HCT116 (cell line): ENCODE measurements at regions not wholly inside any gene's neighbourhood (a gene's known extent, or its start where the extent isn't known, plus 50 kb on each side); places are given as distances from the start of the nearest gene placed in this dataset.

ENCODE experiments used
- CBX3 ChIP-seq: IDR thresholded peaks from 2 replicates; pipeline ENCODE4 v1.6.1; 2012; ENCODE audit warnings: low read depth
- EZH2 ChIP-seq: fragments of 200-600 bp; sonication (generic); IDR thresholded peaks from 2 replicates; pipeline ENCODE4 v1.6.1; 2017; ENCODE audit warnings: antibody characterized with exemption, mixed run types
- EZH2phosphoT487 ChIP-seq: fragments of 200-600 bp; IDR thresholded peaks from 2 replicates; pipeline ENCODE4 v1.6.1; 2018; ENCODE audit warnings: antibody characterized with exemption, borderline replicate concordance
- POLR2A ChIP-seq: IDR thresholded peaks from 2 replicates; pipeline ENCODE4 v1.7.0; 2011; ENCODE audit warnings: borderline replicate concordance; ENCODE audit not compliant: insufficient read depth, insufficient read length; ENCODE audit errors: extremely low read depth
- RAD21 ChIP-seq: IDR thresholded peaks from 2 replicates; pipeline ENCODE4 v1.6.1; 2012; ENCODE audit warnings: low read depth, mild to moderate bottlenecking
- SP1 ChIP-seq: IDR thresholded peaks from 2 replicates; pipeline ENCODE4 v1.6.1; 2012; ENCODE audit warnings: low read depth
- ZFX ChIP-seq: fragments of 450-650 bp; IDR thresholded peaks from 2 replicates; pipeline ENCODE4 v1.6.1; 2017
- ZNF274 ChIP-seq: fragments of 200-500 bp; sonication (Bioruptor generic); IDR thresholded peaks from 2 replicates; pipeline ENCODE4 v1.6.1; 2014; ENCODE audit warnings: mild to moderate bottlenecking, low read depth, low read length, inconsistent platforms
- TF ChIP-seq, protein P1 (sequence below), 3 experiments: fragments of 200-600 bp in 1 of 3; sonication (generic) in 1 of 3; IDR thresholded peaks in 2 of 3; conservative IDR thresholded peaks in 1 of 3; 2 replicates each; pipeline ENCODE4 v1.5.1; 2012 to 2017; ENCODE audit warnings: low read depth in 2 of 3, low read length in 2 of 3, antibody characterized with exemption in 1 of 3, borderline replicate concordance in 1 of 3, control low read depth in 1 of 3, mild to moderate bottlenecking in 1 of 3, mixed read lengths in 1 of 3, mixed run types in 1 of 3, moderate library complexity in 1 of 3; ENCODE audit not compliant: insufficient read depth in 1 of 3
- TF ChIP-seq, protein P2 (sequence below): IDR thresholded peaks from 2 replicates; pipeline ENCODE4 v1.6.1; 2012; ENCODE audit warnings: low read depth
- TF ChIP-seq, protein P3 (sequence below): IDR thresholded peaks from 2 replicates; pipeline ENCODE4 v1.6.1; 2012
- TF ChIP-seq, protein P4 (sequence below): IDR thresholded peaks from 2 replicates; pipeline ENCODE4 v1.6.1; 2012

DNA sequence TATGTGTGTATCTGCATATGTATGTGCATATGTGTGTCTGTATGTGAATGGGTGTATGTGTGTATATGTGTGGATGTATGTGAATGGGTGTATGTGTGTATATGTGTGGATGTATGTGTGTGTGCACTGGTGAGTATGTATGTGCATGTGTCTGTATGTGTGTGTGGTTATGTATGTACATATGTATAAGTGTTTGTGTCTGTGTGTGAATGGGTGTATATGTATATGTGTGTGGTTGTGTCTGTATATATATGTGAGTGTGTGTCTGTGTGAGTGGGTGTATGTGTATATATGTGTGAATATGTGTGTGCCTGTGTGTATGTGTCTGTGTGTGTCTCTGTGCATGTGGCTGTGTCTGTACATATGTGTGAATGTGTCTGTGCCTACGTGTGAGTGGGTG lies 748.4 kb upstream of the HS6ST1 start:
- TF ChIP-seq, protein P1, sequence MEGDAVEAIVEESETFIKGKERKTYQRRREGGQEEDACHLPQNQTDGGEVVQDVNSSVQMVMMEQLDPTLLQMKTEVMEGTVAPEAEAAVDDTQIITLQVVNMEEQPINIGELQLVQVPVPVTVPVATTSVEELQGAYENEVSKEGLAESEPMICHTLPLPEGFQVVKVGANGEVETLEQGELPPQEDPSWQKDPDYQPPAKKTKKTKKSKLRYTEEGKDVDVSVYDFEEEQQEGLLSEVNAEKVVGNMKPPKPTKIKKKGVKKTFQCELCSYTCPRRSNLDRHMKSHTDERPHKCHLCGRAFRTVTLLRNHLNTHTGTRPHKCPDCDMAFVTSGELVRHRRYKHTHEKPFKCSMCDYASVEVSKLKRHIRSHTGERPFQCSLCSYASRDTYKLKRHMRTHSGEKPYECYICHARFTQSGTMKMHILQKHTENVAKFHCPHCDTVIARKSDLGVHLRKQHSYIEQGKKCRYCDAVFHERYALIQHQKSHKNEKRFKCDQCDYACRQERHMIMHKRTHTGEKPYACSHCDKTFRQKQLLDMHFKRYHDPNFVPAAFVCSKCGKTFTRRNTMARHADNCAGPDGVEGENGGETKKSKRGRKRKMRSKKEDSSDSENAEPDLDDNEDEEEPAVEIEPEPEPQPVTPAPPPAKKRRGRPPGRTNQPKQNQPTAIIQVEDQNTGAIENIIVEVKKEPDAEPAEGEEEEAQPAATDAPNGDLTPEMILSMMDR (IDR thresholded peaks at IDR 0.05 in 2 of 3, conservative IDR thresholded peaks at IDR 0.05 in 1 of 3; ENCODE audit: borderline replicate concordance in 1 of 3, insufficient read depth in 1 of 3, low read depth in 2 of 3, low read length in 2 of 3): no peak
- TF ChIP-seq ZFX (no peak), EZH2 (no peak), POLR2A (no peak), EZH2phosphoT487 (no peak), CBX3 (no peak), SP1 (no peak), ZNF274 (no peak), RAD21 (no peak)
- TF ChIP-seq, protein P2, sequence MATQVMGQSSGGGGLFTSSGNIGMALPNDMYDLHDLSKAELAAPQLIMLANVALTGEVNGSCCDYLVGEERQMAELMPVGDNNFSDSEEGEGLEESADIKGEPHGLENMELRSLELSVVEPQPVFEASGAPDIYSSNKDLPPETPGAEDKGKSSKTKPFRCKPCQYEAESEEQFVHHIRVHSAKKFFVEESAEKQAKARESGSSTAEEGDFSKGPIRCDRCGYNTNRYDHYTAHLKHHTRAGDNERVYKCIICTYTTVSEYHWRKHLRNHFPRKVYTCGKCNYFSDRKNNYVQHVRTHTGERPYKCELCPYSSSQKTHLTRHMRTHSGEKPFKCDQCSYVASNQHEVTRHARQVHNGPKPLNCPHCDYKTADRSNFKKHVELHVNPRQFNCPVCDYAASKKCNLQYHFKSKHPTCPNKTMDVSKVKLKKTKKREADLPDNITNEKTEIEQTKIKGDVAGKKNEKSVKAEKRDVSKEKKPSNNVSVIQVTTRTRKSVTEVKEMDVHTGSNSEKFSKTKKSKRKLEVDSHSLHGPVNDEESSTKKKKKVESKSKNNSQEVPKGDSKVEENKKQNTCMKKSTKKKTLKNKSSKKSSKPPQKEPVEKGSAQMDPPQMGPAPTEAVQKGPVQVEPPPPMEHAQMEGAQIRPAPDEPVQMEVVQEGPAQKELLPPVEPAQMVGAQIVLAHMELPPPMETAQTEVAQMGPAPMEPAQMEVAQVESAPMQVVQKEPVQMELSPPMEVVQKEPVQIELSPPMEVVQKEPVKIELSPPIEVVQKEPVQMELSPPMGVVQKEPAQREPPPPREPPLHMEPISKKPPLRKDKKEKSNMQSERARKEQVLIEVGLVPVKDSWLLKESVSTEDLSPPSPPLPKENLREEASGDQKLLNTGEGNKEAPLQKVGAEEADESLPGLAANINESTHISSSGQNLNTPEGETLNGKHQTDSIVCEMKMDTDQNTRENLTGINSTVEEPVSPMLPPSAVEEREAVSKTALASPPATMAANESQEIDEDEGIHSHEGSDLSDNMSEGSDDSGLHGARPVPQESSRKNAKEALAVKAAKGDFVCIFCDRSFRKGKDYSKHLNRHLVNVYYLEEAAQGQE: no peak
- TF ChIP-seq, protein P3, sequence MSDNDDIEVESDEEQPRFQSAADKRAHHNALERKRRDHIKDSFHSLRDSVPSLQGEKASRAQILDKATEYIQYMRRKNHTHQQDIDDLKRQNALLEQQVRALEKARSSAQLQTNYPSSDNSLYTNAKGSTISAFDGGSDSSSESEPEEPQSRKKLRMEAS: no peak
- TF ChIP-seq, protein P4, sequence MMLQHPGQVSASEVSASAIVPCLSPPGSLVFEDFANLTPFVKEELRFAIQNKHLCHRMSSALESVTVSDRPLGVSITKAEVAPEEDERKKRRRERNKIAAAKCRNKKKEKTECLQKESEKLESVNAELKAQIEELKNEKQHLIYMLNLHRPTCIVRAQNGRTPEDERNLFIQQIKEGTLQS: no peak
